DMS53 treated with DMSO at 0.1 percent for 48 hours (cell line): ENCODE measurements at regions not wholly inside any gene's neighbourhood (a gene's known extent, or its start where the extent isn't known, plus 50 kb on each side); places are given as distances from the start of the nearest gene placed in this dataset.
A peak's percentile ranks its signal among the peaks of the same experiment; 100 is the strongest.

Source experiments
- DNase-seq: peaks from one replicate; lab custom pipeline; 2025; ENCODE audit not compliant: unreplicated experiment; lab: John Stamatoyannopoulos, UW

DNA sequence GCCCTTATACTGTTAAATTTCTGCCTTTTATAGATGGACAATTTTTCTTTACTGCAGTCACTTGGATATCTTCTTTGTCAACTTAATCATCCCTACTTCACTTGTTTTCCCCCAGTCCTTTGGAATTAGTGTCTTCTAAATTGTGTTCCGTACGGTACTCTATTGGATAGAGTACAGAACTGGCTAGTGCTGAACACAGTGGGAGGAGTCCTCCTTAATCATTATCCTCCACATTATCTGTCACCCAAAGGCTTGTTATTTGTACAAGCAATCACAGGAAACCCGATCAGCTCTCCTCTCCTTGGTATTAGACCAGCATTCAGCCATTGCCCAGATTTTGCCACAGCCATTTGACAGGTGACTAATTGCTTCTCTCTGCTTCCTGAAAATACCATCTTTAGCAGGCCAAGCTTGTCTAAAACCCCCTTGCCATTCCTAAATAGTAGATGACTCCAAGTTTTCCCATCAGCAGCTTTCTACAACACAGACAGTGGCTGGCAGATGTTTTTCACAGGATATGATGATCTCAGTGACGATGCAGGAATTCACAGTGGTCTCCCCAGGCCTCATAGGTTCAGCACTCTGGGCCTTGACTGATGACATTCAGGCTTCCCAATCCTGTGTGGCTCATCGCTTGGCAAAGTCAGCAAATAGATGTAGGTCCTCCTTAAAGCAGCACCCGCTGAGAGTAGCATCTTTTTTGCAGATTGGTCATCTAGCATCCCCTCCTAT, 216.0 kb upstream of the RGS6 start:
- no peak for DNase-seq

DNA sequence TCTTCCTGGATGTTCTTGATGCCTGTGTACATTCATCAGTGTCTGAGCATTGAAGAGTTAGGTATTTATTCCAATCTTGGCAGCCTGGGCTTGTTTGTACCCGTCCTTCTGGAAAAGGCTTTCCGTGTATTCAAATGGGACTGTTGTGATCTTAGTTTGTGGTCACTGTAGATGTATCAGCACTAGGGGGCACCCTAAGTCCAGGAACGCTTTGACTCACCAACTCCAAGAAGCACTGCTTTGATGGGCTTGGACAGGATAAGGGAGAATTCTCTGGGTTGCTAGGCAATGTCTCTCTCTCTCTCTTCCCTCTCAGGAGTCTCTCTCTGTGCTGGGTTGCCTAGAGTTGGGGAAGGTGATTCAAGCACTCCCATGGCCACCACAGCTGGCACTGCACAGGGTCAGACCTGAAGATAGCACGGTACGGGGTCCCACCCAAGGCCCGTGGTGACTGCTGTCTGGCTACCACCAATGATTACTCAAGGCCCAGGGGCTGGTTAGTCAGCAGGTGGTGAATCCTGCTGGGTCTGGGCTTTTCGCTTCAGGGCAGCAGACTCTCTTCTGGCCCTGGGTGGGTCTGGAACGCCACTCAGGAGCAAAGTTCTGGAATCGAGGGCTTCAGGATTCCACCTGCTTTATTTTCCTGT, 211.1 kb upstream of the RGS6 start:
- DNase-seq, result peak; percentile 18

DNA sequence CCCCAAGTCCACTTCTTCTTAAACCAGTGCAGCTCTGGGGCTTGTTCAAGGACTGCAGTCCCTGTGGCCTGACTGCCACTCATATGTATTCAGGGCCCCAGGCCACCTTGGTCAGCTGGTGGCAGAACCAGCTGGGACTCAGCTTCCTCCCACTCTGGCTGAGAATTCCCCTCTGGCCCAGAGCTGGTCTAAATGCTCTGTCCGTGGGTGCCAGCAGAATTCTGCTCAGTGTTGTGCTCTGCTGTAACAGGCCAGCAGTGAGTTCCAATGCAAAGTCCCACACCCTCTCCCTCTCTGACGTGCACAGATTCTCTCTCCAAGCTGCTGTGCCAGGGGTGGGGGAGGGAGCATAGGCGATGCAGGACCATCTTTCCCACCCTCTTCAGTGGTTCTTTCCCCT, 210.4 kb upstream of the RGS6 start:
- DNase-seq, result no peak

DNA sequence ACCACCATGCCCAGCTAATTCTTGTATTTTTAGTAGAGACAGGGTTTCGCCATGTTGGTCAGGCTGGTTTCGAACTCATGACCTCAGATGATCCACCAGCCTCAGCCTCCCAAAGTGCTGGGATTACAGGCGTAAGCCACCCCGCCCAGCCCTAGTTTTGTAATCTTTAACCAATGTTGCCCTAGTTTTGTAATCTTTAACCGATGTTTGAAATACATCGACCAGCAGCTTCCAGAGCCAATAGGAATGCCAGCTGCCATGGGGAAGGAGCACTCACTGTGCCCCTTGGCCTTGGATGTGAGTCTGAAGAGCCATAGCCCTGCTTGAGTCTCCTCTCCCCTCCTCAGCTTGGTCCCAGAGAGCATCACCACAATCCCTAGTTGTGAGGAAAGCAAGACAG, 209.3 kb upstream of the RGS6 start:
- no peak for DNase-seq

DNA sequence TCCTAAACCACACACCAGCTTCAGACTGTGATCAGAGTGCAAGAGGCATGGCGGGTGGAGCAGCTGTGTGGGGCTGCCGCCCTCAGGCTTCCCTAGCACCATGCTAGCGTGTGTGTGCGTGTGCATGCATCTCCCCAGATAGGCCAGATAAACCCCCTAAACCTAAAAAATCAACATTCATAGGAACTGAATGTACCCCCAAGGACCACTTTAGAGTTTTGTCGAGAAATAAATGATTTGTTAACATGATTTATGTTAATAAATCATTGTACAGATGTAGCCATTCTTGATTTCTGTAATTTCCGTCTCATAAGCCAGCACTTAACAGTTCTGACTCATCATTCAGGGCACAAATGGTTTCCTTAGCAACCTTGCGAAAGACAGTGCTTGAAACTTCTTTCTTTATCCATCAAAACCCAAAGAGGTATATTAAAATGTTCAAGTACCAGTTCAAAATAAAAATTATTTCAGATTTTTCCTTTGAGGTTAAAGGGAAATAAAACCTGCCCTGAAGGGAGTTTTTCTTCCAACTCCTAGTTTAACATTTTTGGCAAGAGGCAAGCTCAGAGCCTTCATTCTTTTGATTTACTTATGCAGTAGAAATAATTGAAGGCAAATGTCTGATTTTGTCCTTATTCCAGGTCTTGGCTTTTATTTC, 206.2 kb upstream of the RGS6 start:
- no peak for DNase-seq

DNA sequence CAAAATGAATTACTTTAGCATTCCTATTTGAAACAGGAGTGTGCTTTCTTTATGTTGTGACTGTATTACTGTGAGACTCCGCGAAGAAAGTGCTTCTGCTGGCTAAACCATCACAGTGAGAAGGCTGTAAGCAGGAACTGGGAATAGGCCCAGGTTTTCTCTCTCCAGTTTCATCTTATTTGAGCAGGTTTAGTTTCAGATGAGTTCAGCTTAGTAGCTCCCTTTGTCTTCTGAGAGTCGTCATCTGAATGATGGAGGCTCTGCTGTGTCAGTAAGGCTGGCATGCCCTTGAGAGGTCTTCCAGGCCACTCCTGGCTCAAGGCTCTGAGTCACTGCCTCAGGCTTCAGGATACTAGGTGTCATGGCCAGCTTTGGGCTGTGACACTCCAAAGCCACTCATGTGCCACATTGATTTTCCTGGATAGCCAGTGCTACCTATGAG, 205.6 kb upstream of the RGS6 start:
- DNase-seq, result no peak

DNA sequence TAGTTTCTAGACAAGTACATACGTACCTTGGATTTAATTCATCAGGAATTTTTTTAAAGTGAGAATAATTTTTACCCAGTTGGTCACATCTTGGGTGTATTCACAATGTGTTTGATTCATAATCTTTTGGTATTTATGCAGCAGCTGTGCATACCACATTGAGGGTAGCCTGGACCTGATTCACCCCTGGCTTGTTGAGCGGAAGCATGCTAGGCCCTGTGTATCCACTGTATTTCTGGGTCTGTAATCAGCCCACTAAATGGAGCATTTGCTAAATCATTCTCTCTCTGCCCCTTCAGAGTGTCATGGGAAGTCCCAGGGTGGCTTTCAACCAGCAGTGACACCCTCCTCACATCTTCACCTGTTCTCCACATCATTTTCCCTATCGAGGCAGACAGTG, 203.8 kb upstream of the RGS6 start:
- DNase-seq, result no peak

DNA sequence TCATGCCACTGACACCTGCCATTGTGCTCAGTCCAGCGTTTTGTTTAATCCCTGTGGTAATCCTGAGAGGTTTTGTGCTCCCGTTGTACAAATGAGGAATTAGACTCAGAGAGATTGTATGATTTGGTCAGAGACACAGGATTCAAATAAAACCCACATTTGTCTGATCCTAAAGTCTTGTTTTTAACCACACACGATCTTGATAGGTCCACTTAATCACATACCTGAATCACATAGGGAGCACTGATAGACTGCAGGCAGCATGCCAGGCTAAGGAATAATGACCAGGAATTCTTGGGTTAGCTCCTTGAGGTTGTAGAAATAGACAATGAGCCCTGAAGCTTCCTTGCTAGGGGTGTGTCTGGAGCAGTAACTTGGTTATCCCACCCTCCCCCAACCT, 202.6 kb upstream of the RGS6 start:
- DNase-seq, result no peak

DNA sequence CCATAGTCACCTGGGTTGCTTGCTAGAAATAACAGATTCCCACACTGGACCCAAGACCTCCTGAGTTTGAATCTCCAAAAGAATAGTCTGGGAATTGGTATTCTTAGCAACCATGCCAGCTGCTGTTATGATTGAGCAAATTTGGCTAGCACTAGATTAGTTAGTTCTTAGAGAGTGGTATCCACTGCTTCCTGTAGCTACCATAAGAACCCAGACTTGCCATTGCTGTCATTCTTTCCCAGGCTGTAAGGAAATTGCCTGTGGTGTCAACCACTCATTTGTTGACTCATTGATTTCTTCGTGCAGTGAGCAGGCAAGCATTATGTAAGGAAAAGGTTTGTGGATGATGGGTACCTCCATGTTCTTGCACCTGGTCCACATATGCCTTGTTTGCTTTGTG, 201.8 kb upstream of the RGS6 start:
- DNase-seq, result no peak

DNA sequence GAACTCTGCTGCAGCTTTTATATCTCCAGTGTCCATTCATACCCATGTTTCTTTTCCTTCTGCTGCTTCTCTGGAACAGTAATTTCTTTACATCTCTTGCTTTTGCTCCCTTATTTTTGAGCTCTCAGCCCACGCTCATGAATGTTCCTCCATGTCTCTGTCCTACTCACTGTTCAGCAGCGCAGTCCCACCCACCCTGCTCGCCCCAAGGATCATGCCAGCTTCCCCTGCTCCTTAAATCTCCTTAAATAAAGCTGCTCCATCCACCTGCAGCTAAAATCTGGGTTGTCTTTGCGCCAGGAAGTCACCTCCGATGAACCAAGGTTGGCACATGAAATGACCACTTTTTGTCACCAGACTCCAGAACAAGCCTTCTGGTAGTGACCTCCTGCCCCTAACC, 201.1 kb upstream of the RGS6 start:
- DNase-seq, result no peak

DNA sequence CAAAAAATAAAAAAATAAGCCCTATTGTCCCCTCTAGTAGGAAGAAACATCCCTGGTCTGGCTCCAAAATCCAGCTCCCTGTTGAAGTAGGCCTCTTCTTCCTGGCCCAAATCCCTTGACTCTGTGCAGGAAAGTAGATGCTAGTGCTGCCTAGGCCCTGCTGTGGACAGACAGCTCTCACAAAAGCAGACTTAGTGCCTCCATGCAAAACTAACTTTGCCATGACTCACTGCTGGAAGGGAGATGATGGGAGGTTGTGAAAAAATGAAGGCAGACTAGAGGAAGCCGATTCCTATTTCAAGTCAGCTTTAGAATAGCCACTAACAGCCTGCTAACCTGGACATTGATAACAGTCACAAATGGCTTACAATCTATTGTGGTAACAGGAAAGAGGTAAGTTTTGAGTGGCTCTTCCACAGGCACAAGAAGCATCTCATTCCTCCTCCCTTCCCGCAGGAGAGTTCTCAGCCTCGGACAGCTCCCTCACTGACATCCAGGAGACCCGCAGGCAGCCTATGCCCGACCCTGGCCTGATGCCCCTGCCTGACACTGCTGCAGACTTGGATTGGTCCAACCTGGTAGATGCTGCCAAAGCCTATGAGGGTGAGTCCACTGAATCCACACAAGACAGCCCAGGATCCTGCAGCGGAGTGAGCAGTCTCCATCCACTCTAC, 198.9 kb upstream of the RGS6 start:
- DNase-seq, result no peak

DNA sequence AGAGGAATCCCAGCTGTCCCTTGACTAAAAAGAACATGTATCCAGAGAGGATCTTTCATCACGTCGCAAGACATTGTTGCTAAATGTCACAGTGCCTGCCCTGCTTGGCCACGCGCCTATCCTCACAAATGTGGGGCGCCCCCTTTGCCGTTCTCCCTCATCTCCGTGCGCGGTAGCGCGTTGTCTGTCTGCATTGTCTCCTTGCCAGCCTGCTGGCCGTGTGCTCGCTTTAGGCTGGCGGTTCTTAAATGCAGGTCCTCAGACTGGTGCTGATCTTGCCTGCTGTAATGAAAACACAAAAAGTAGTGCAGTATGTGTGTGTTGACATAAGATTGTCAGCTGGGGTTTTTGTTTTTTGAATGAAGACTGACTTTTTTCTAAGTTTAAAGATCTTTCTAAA, 198.2 kb upstream of the RGS6 start:
- DNase-seq, result no peak

DNA sequence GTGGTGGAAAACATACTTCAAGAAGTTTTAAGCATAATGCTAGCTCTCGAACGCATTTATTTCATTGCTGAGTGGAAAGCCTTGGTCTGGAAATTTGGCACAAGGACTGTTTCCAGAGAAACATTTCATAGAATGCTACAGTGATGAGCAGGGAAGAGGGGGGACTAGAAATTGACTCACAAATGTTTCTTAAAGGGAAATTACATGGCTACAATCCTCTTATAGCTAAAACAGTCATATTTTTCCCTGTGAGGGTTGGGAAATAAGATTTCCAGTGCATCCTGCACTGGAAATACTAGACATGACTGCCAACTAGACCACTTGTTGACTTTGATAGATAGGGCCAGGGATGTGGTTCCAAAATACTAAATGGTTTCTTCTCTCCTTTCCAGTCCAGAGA, 197.3 kb upstream of the RGS6 start:
- no peak for DNase-seq

DNA sequence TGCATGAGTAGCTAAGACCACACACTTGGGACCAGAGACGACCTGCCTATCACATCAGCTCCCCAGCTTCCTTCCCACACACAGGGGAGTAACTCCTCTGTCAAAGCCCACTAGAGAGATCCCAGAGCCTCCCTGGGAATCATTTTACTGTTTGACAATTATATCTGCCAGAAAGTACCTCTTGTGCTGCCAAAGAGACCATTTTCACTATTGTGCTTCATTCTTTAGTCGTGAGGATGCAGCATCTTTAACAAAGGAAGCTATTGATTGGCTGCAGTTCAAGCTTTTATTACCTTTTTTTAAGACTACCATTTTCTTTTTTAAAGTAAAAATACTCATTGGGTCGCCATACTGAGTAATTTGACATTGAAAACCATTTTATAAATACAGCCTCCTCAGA, 194.5 kb upstream of the RGS6 start:
- no peak for DNase-seq

DNA sequence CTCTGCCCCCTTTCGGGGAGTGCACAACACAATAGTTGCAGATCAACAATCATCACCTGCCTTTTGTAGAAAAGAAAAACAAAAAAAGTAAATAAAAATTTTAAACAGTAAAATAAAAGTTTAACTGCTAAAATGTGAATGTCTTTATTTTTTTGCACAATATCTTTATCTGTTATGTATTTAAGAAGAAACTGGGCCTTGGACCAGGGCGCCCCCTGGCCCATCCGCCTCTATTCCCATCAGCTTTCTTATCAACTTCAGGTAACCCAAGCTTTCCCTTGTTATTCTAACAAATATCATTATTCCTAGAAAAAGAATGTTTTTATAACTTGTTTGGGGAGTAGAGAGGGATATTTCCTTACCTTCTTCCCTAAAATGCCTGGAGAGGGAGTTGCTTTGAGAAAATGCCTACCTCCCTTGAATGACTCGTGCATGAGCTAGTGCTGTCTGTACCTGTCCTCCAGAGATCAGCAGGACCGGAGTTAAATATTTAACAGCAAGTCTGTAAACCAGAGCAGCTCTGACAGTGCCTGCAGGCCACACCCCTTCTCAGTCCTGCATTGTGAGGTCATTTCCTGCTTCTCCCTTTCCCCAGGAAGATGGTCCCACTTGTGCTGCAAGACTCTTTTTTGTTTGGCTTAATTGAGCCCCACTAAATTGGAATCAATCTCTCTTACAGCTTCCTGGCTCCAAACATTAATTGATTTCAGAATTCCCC, 192.8 kb upstream of the RGS6 start:
- DNase-seq, result peak; percentile 30

DNA sequence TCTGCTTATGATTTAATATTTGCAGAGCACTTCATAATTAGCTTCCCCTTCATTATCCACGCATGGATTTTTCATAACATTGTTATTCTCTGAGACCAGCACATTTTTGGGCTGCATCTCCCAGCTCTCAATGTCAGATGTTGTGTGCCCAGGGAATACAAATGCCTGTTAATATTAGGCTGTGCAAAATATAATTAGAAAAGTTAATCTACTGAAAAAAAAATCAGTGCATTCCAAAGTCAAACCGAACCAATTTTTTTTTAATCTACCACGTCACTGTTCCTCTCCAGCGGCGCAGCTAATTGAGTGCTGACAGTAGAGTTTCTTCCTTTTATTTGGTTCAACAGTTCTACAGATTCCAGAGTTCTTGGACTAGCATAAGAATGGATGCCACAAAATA, 191.0 kb upstream of the RGS6 start:
- no peak for DNase-seq

DNA sequence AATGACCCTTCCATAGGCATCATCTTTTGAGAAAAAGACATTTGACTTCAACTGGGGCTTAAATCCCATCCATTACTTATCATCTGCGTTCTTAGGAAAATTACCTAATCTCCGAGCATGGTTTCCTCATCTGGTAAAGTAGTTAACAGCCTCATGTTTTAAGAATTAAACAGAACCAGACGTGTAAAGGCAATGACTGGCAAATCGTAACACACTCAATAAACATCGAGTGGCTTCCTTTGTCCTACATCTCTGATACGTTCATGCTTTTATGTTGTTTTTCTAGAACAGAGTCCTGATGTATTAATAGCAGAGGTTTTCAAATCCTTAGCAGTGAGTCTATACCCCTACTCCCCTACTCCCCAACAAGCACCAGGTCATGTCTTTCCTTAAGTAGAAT, 189.7 kb upstream of the RGS6 start:
- DNase-seq, result no peak

DNA sequence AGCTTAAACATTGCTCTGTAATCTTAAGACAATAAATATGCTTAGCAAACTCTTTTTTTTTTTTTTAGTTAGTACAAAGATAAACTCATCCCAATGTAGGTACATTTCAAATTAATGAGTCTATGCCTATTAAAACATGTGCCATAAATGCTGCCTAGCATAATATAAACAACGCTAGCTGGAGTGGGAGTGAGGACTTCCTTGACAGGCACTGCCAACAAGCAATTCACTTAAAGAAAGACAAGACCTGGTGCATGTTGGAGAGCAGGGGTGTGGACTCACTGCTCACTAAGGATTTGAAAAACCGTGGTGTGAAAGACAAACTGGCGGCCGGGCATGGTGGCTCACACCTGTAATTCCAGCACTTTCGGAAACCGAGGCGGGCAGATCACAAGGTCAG, 187.2 kb upstream of the RGS6 start:
- no peak for DNase-seq

DNA sequence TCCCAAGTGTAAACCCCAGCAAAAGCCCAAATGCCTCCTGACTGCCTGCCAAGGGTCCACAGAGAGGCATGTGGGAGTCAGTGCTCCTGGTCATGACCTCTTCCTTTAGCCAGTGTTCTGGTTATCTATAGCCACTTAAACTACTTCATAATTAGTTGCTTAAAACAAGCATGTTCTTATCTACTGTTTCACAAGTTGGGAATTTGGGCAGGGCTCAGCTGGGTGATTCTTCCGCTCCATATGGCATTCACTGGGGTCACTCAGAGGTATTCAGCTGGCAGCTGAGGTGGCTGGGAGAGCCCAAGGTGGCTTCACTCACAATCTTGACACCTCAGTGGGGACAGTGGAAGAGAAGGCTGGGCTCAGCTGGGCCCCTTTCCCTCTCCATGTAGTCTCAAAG, 184.0 kb upstream of the RGS6 start:
- DNase-seq, result no peak

DNA sequence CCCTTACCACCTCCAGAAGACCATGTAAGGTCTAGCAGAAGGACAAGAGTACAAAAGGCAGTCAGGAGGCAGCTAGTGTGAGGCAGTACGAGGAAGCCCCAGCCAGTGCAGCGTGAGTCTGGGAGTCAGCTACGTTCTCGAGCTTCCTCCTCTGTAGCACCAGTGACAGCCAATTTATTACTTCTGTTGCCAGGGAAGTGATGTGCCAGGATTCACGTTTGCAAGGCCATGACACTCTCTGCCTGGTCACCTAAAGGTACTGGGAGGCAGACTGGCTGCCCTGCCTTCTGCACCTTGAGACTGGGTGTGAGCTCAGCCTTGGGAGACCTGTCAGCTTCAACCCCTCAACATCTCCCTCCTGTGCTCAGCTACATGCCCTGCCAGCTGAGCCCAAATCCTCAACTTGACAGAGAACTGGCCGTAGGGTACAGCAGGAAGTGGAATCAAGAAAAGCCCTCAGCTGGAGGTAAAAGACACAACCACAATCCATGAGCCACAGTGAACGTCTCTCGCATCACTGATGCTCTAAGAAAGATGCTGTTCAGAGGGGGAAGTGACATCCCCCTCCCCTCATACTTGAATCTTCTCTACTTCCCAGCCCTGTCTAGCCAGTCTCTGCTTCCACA, 182.5 kb upstream of the RGS6 start:
- DNase-seq, result no peak

DNA sequence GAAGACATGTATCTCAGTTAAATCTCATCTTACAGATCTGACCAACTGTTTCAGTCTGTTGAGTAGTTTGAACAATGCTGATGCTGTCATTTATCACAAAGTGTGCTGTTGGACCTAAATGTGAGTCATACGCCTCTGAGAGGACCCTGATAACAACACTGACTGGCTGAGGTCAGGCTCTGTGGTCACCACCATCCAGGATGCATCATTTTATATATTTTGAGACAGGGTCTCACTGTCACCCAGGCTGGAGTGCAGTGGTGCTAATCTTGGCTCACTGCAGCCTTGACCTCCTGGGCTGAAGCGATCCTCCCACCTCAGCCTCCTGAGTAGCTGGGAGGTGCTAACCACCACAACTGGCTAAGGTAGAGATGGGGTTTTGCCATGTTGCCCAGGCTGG, 181.0 kb upstream of the RGS6 start:
- DNase-seq, result no peak
